Muscle of back (tissue), 3 donors: ENCODE measurements at regions not wholly inside any gene's neighbourhood (a gene's known extent, or its start where the extent isn't known, plus 50 kb on each side); places are given as distances from the start of the nearest gene placed in this dataset.
A peak's percentile ranks its signal among the peaks of the same experiment; 100 is the strongest.

Source experiments
- DNase-seq, 3 donors: peaks; one replicate each; pipeline versions ENCODE4 v3.0.0 to v3.0.0-alpha.2; 2013

DNA sequence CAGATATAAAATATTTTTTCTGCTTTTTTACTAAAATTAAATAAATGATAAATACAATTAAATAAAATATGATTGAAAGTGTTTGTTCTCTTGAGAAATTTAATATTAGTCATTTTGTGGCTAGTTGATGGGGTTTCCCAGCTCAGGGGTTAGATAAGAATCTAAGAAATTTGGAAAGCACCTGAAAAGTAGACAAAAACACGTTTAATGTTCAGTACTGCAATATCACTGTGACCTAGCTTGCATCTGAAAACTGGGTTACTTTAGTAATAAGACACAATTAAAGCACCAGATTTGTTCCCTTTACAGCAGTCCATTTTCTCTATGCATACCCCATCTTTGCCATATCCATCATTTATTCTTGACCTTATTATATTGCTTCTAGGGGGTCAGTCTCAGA is 1454.8 kb upstream of the SPRY2 start:
- no peak for DNase-seq

GRCh38 chr13:81791641-81792040 is 1450.7 kb upstream of the SPRY2 start:
- DNase-seq: no peak

DNA sequence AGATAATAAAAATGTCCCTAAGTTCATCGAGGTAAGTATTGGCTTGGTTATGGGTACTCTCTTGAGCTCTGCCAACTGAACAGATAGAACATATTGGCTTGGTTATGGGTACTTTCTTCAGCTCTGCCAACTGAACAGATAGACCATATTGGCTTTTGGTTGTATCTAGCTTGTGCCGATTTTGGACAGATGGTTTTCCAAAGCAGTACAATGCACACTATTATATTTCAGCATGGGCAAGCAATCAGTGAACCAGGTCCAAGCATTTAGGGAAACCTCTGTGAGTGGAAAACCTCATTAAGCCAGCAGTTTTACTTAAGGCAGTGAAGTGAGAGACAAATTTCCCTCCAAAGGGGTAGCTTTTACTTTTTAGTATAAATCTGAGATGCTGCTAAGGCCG is 1440.5 kb upstream of the SPRY2 start:
- DNase-seq: no peak

GRCh38 chr13:81779876-81780275 is 1439.0 kb upstream of the SPRY2 start:
- peak in 2 of 3 donors; percentile 9 to 48 for DNase-seq

- no peak for DNase-seq
Observed at GRCh38 chr13:81778350-81778749, 1437.4 kb upstream of the SPRY2 start.

GRCh38 chr13:81773263-81773662 is 1432.3 kb upstream of the SPRY2 start:
- no peak for DNase-seq

- DNase-seq: no peak
Observed at GRCh38 chr13:81771951-81772350, 1431.0 kb upstream of the SPRY2 start.

GRCh38 chr13:81770868-81771505 is 1430.1 kb upstream of the SPRY2 start:
- DNase-seq: no peak

DNA sequence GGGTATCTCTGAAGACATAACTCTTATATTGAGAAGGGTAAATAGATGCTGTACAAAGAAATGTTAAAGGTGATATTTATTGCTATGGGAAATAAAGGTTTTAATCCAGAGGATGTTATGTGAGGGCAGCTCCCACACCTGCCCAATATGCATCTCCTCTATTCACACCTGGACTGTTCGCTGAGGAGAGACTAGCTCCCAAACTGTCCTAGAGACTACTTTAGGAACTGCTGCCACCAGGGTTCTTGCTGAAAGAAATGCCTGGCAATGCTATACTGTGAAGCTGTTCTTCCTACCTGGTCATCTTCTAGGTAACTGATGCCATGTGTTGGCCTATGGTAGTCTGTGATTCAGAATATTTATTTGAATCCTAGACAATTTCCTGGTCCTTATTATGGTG is 1421.5 kb upstream of the SPRY2 start:
- no peak for DNase-seq

GRCh38 chr13:81760316-81760715 is 1419.4 kb upstream of the SPRY2 start:
- DNase-seq: no peak

DNA sequence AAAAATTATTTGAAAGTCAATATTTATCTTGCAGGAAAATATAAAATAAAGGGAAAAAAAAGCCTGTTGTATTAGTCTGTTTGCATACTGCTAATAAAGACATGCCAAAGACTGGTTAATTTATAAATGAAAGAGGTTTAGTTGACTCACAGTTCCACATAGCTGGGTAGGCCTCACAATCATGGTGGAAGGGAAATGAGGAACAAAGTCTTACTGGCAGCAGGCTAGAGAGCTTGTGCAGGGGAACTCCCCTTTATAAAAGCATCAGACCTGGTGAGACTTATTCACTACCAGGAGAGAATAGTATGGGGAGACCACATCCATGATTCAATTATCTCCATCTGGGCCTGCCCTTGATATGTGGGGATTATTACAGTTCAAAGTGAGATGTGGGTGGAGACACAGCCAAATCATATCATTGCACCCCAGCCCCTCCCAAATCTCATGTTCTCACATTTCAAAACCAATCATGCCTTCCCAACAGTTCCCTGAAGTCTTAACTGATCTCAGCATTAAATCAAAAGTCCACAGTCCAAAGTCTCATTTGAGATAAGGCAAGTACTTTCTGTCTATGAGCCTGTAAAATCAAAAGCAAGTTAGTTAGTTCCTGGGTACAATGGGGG is 1416.5 kb upstream of the SPRY2 start:
- no peak for DNase-seq

GRCh38 chr13:81745391-81745790 is 1404.5 kb upstream of the SPRY2 start:
- DNase-seq: peak in 2 of 3 donors; percentile 1 to 3

DNA sequence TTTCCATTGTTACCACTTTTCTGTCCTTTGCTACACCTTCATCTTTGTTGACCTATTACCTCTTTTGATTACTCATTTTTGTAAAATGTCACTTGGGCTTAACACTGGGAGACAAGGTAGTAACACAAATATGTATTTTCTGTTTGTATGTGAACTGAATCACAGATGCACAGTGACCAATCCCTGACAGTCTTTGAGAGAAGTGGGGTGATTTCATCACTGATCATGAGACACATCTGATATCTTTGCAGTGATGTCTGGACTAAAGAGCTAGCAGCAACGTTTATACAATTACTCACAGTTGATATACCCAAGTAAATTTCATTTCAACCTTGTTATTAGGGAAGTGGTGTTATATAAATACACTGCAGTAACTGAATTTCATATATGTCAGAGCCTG is 1397.4 kb upstream of the SPRY2 start:
- no peak for DNase-seq

GRCh38 chr13:81726037-81726726 is 1385.3 kb upstream of the SPRY2 start:
- DNase-seq: no peak

DNA sequence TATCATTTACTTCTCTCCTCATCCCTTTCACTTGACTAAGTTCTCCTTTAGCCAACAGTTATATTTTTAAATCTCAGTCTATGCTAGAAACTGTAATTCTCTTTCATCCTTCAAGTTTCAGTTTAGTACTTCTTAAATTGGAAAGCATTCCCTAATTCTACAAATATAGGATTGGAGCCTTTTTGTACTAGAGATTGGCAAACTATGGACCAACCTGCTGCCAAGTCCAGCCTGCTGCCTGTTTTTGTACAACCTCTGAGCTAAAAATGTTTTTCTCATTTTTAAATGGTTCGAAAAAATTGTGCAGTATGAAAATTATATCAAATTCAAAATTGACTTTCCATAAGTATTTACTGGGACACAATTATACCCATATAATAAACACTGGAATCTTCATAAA is 1381.5 kb upstream of the SPRY2 start:
- no peak for DNase-seq

DNA sequence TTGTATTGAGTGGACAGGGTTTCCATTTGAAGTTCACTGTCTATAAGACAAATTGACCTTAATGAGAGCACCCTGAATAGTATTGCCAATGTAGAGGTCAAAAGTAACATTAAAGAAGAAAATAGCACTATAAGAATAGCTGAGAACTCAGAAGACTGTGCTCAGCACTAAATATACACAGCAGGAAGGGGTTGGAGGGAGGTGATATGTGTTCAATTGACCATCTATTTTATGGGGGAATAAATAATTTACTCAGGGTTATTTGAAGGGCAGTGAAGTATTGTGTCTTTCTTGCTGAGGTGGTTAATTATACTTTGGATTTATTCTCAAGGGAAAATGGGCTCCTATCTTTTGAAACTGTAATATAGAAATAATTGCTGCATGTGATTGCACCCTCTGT is 1380.5 kb upstream of the SPRY2 start:
- DNase-seq: no peak

GRCh38 chr13:81714513-81714912 is 1373.6 kb upstream of the SPRY2 start:
- no peak for DNase-seq

- DNase-seq: no peak
Observed at GRCh38 chr13:81713201-81713600, 1372.3 kb upstream of the SPRY2 start.

DNA sequence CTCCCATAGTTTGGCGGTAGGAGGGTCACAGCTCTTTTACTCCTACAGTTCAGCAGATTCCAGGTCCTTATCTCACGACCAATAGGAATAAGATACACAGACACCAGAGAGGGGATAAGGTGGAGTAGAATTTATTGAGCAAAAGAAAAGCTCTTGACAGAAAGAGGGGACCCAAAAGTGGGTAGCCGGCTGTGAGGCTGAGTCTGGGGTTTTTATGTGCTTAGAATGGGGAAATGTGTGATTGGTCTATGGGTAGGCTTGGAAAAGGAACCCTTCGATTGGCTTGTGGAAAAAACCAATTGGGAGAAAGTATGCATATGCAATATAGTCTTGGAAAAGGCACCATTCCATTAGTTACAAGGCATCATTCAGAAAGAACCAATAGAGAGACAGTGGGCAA is 1356.9 kb upstream of the SPRY2 start:
- DNase-seq: no peak

GRCh38 chr13:81686877-81687276 is 1346.0 kb upstream of the SPRY2 start:
- peak; percentile 19 to 63 (median 42) for DNase-seq

DNA sequence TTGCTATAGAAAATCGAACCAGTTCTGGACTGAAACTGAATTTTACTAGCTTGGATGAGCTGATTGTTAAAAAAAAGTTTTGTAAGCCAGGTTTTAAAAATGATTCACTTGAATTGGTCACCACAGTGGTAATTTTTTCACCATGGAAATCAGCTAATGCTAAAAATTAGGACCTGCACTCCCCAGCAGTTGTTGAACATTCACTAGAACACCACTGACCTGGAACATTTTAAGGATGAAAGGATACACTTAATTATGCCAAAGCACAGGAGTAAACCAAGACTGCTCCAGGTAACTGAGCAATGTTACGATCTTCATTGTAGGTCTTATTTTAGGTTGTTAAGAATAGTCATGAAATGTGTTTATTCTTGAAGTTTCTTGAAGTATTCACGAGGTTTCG is 1342.6 kb upstream of the SPRY2 start:
- DNase-seq: no peak

GRCh38 chr13:81682081-81682630 is 1341.2 kb upstream of the SPRY2 start:
- peak in 2 of 3 donors; percentile 13 to 22 for DNase-seq

DNA sequence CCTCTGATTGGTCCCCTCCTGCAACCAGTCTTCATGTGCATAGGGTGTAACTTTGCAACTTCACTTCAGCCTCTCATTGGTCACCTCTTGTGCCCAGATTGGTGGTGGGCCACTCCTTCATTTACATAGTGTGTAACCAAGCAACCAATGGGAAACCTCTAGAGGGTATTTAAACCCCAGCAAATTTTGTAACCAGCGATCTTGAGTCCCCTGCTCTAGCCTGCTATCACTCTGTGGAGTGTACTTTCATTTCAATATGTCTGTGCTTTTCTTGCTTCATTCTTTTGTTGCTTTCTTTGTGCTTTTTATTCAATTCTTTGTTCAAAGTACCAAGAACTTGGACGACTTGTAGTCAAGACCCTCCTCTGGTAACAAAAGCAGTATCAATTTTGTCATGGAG is 1336.9 kb upstream of the SPRY2 start:
- DNase-seq: no peak
